ENCODE measurements at regions not wholly inside any gene's neighbourhood (a gene's known extent, or its start where the extent isn't known, plus 50 kb on each side); places are given as distances from the start of the nearest gene placed in this dataset.

GRCh38 chr12:111068290-111068689, 147.9 kb upstream of the MYL2 start:
- H3K4me3 ChIP-seq (ENCODE audit: insufficient read length, low read depth), result no peak overlapping the region
- H3K27me3 ChIP-seq (ENCODE audit: insufficient read depth, insufficient read length), result no peaks in the 10 kb centered on the region
- no peaks in the 10 kb centered on the region; the same call in 1 of the 2 replicates for H3K9me3 ChIP-seq (ENCODE audit: insufficient read depth, low read length)
- no peaks in the 10 kb centered on the region for H3K36me3 ChIP-seq (ENCODE audit: insufficient read depth, insufficient read length, low read length)
- H3K4me1 ChIP-seq (ENCODE audit: insufficient read depth, insufficient read length), result peaks cover 6% of the 10 kb centered on the region
- TF ChIP-seq ZNF274 (IDR thresholded peaks at IDR 0.05; ENCODE audit: low read depth, low read length), result no peak
- no peak for DNase-seq (ENCODE audit: low read depth, low spot score)
- no peak overlapping the region for H3K9ac ChIP-seq (ENCODE audit: insufficient read length, low read depth)

GRCh38 chr12:111067498-111067897, 147.1 kb upstream of the MYL2 start:
- no peak overlapping the region for H3K9ac ChIP-seq (ENCODE audit: insufficient read length, low read depth)
- DNase-seq (ENCODE audit: low read depth, low spot score), result no peak
- H3K27me3 ChIP-seq (ENCODE audit: insufficient read depth, insufficient read length), result no peaks in the 10 kb centered on the region
- TF ChIP-seq SUZ12 (IDR thresholded peaks at IDR 0.05; ENCODE audit: extremely low read depth, insufficient read depth, insufficient read length), result no peak
- no peak for TF ChIP-seq YY1 (IDR thresholded peaks at IDR 0.05; ENCODE audit: insufficient read depth, insufficient read length)
- no peak for TF ChIP-seq ZNF274 (IDR thresholded peaks at IDR 0.05; ENCODE audit: low read depth, low read length)
- no peaks in the 10 kb centered on the region for H3K36me3 ChIP-seq (ENCODE audit: insufficient read depth, insufficient read length, low read length)
- H3K4me3 ChIP-seq (ENCODE audit: insufficient read length, low read depth), result no peak overlapping the region
- H3K9me3 ChIP-seq (ENCODE audit: insufficient read depth, low read length), result no peaks in the 10 kb centered on the region; the same call in 1 of the 2 replicates
- peaks cover 7% of the 10 kb centered on the region for H3K4me1 ChIP-seq (ENCODE audit: insufficient read depth, insufficient read length)

- H3K4me3 ChIP-seq (ENCODE audit: insufficient read length, low read depth), result no peak overlapping the region
- no peak overlapping the region for H3K9ac ChIP-seq (ENCODE audit: insufficient read length, low read depth)
- DNase-seq (ENCODE audit: low read depth, low spot score), result no peak
- no peak for TF ChIP-seq YY1 (IDR thresholded peaks at IDR 0.05; ENCODE audit: insufficient read depth, insufficient read length)
- no peak for TF ChIP-seq ZNF274 (IDR thresholded peaks at IDR 0.05; ENCODE audit: low read depth, low read length)
- TF ChIP-seq SUZ12 (IDR thresholded peaks at IDR 0.05; ENCODE audit: extremely low read depth, insufficient read depth, insufficient read length), result no peak
- H3K36me3 ChIP-seq (ENCODE audit: insufficient read depth, insufficient read length, low read length), result no peaks in the 10 kb centered on the region
- peaks cover 7% of the 10 kb centered on the region for H3K4me1 ChIP-seq (ENCODE audit: insufficient read depth, insufficient read length)
- H3K27me3 ChIP-seq (ENCODE audit: insufficient read depth, insufficient read length), result no peaks in the 10 kb centered on the region
- H3K9me3 ChIP-seq (ENCODE audit: insufficient read depth, low read length), result no peaks in the 10 kb centered on the region; the same call in 1 of the 2 replicates
These were observed 146.5 kb upstream of the MYL2 start for GRCh38 chr12:111066744-111067437.

- Histone ChIP-seq H3K36me3 (ENCODE audit: insufficient read depth, insufficient read length, low read length) (no peaks in the 10 kb centered on the region), H3K4me1 (ENCODE audit: insufficient read depth, insufficient read length) (peaks cover 10% of the 10 kb centered on the region), H3K27me3 (ENCODE audit: insufficient read depth, insufficient read length) (no peaks in the 10 kb centered on the region), H3K9me3 (ENCODE audit: insufficient read depth, low read length) (no peaks in the 10 kb centered on the region), H3K4me3 (ENCODE audit: insufficient read length, low read depth) (no peak overlapping the region), H3K9ac (ENCODE audit: insufficient read length, low read depth) (no peak overlapping the region)
- TF ChIP-seq ZNF274 (IDR thresholded peaks at IDR 0.05; ENCODE audit: low read depth, low read length), result no peak
- TF ChIP-seq SUZ12 (IDR thresholded peaks at IDR 0.05; ENCODE audit: extremely low read depth, insufficient read depth, insufficient read length), result no peak
- no peak for TF ChIP-seq YY1 (IDR thresholded peaks at IDR 0.05; ENCODE audit: insufficient read depth, insufficient read length)
- no peak for DNase-seq (ENCODE audit: low read depth, low spot score)
These were observed 144.6 kb upstream of the MYL2 start for GRCh38 chr12:111064982-111065381.

- Histone ChIP-seq H3K4me1 (ENCODE audit: insufficient read depth, insufficient read length) (peaks cover 10% of the 10 kb centered on the region), H3K9ac (ENCODE audit: insufficient read length, low read depth) (no peak overlapping the region), H3K4me3 (ENCODE audit: insufficient read length, low read depth) (no peak overlapping the region), H3K27me3 (ENCODE audit: insufficient read depth, insufficient read length) (no peaks in the 10 kb centered on the region), H3K9me3 (ENCODE audit: insufficient read depth, low read length) (no peaks in the 10 kb centered on the region), H3K36me3 (ENCODE audit: insufficient read depth, insufficient read length, low read length) (no peaks in the 10 kb centered on the region)
- no peak for TF ChIP-seq YY1 (IDR thresholded peaks at IDR 0.05; ENCODE audit: insufficient read depth, insufficient read length)
- no peak for TF ChIP-seq SUZ12 (IDR thresholded peaks at IDR 0.05; ENCODE audit: extremely low read depth, insufficient read depth, insufficient read length)
- no peak for TF ChIP-seq ZNF274 (IDR thresholded peaks at IDR 0.05; ENCODE audit: low read depth, low read length)
- no peak for DNase-seq (ENCODE audit: low read depth, low spot score)
These were observed 143.8 kb upstream of the MYL2 start for GRCh38 chr12:111064154-111064553.

- Histone ChIP-seq H3K9ac (ENCODE audit: insufficient read length, low read depth) (no peak overlapping the region), H3K36me3 (ENCODE audit: insufficient read depth, insufficient read length, low read length) (no peaks in the 10 kb centered on the region), H3K27me3 (ENCODE audit: insufficient read depth, insufficient read length) (no peaks in the 10 kb centered on the region), H3K4me3 (ENCODE audit: insufficient read length, low read depth) (no peak overlapping the region), H3K4me1 (ENCODE audit: insufficient read depth, insufficient read length) (peaks cover 8% of the 10 kb centered on the region), H3K9me3 (ENCODE audit: insufficient read depth, low read length) (no peaks in the 10 kb centered on the region)
- TF ChIP-seq ZNF274 (IDR thresholded peaks at IDR 0.05; ENCODE audit: low read depth, low read length), result no peak
- no peak for TF ChIP-seq SUZ12 (IDR thresholded peaks at IDR 0.05; ENCODE audit: extremely low read depth, insufficient read depth, insufficient read length)
- no peak for TF ChIP-seq YY1 (IDR thresholded peaks at IDR 0.05; ENCODE audit: insufficient read depth, insufficient read length)
- DNase-seq (ENCODE audit: low read depth, low spot score), result no peak
These were observed 143.1 kb upstream of the MYL2 start for GRCh38 chr12:111063295-111064026.

- no peak for TF ChIP-seq YY1 (IDR thresholded peaks at IDR 0.05; ENCODE audit: insufficient read depth, insufficient read length)
- TF ChIP-seq ZNF274 (IDR thresholded peaks at IDR 0.05; ENCODE audit: low read depth, low read length), result no peak
- TF ChIP-seq SUZ12 (IDR thresholded peaks at IDR 0.05; ENCODE audit: extremely low read depth, insufficient read depth, insufficient read length), result no peak
- DNase-seq (ENCODE audit: low read depth, low spot score), result no peak
- Histone ChIP-seq H3K4me1 (ENCODE audit: insufficient read depth, insufficient read length) (peaks cover 3% of the 10 kb centered on the region), H3K4me3 (ENCODE audit: insufficient read length, low read depth) (no peak overlapping the region), H3K9me3 (ENCODE audit: insufficient read depth, low read length) (no peaks in the 10 kb centered on the region), H3K27me3 (ENCODE audit: insufficient read depth, insufficient read length) (no peaks in the 10 kb centered on the region), H3K36me3 (ENCODE audit: insufficient read depth, insufficient read length, low read length) (no peaks in the 10 kb centered on the region), H3K9ac (ENCODE audit: insufficient read length, low read depth) (no peak overlapping the region)
These were observed 137.5 kb upstream of the MYL2 start for GRCh38 chr12:111057701-111058425.
